ENCODE measurements at regions not wholly inside any gene's neighbourhood (a gene's known extent, or its start where the extent isn't known, plus 50 kb on each side); places are given as distances from the start of the nearest gene placed in this dataset.
A peak's percentile ranks its signal among the peaks of the same experiment; 100 is the strongest.

GRCh38 chr22:44408829-44409192, 89.2 kb downstream of the RTL6 start:
- H3K36me3 ChIP-seq, result no peaks in the 10 kb centered on the region
- H3K4me3 ChIP-seq (ENCODE audit: low read depth, low read length), result no peak overlapping the region
- TF ChIP-seq CTCF (IDR thresholded peaks at IDR 0.05; ENCODE audit: low read depth, low read length), result no peak
- DNase-seq, result no peak
- H3K27me3 ChIP-seq, result peaks cover 21% of the 10 kb centered on the region
- no peaks in the 10 kb centered on the region for H3K9me3 ChIP-seq
- H3K4me1 ChIP-seq, result no peaks in the 10 kb centered on the region

- Histone ChIP-seq H3K36me3 (no peaks in the 10 kb centered on the region), H3K4me1 (no peaks in the 10 kb centered on the region), H3K4me3 (ENCODE audit: low read depth, low read length) (no peak overlapping the region), H3K27me3 (peaks cover 15% of the 10 kb centered on the region), H3K9me3 (no peaks in the 10 kb centered on the region)
- TF ChIP-seq CTCF (IDR thresholded peaks at IDR 0.05; ENCODE audit: low read depth, low read length), result no peak
- DNase-seq, result no peak
Observed at GRCh38 chr22:44407987-44408828, 89.8 kb downstream of the RTL6 start.

GRCh38 chr22:44407171-44407986, 90.7 kb downstream of the RTL6 start:
- H3K4me1 ChIP-seq, result no peaks in the 10 kb centered on the region
- peak; percentile 3 for DNase-seq
- no peaks in the 10 kb centered on the region for H3K9me3 ChIP-seq
- peaks cover 7% of the 10 kb centered on the region for H3K27me3 ChIP-seq
- H3K36me3 ChIP-seq, result no peaks in the 10 kb centered on the region
- no peak for TF ChIP-seq CTCF (IDR thresholded peaks at IDR 0.05; ENCODE audit: low read depth, low read length)
- no peak overlapping the region for H3K4me3 ChIP-seq (ENCODE audit: low read depth, low read length)

GRCh38 chr22:44406341-44407170, 91.5 kb downstream of the RTL6 start:
- no peaks in the 10 kb centered on the region for H3K4me1 ChIP-seq
- peak; percentile 4 for DNase-seq
- no peaks in the 10 kb centered on the region for H3K9me3 ChIP-seq

GRCh38 chr22:44405661-44406060, 92.4 kb downstream of the RTL6 start:
- H3K4me1 ChIP-seq, result no peaks in the 10 kb centered on the region
- DNase-seq, result peak; percentile 3
- H3K4me3 ChIP-seq (ENCODE audit: low read depth, low read length), result no peak overlapping the region
- H3K9me3 ChIP-seq, result no peaks in the 10 kb centered on the region
- no peak for TF ChIP-seq CTCF (IDR thresholded peaks at IDR 0.05; ENCODE audit: low read depth, low read length)
- no peaks in the 10 kb centered on the region for H3K27me3 ChIP-seq
- no peaks in the 10 kb centered on the region for H3K36me3 ChIP-seq

More at GRCh38 chr22:44406341-44407170, 91.5 kb downstream of the RTL6 start:
- Histone ChIP-seq H3K36me3 (no peaks in the 10 kb centered on the region), H3K4me3 (ENCODE audit: low read depth, low read length) (no peak overlapping the region), H3K27me3 (0 out of 2 replicates have a peak, but pooled peaks cover 3% of the 10 kb centered on the region)
- TF ChIP-seq CTCF (IDR thresholded peaks at IDR 0.05; ENCODE audit: low read depth, low read length), result no peak
